Smooth muscle cell (in vitro differentiated cells): ENCODE measurements at regions not wholly inside any gene's neighbourhood (a gene's known extent, or its start where the extent isn't known, plus 50 kb on each side); places are given as distances from the start of the nearest gene placed in this dataset.
"Not testable (repeated sequence)": the region's sequence is repeated elsewhere in the genome, so short reads cannot be mapped to it uniquely, and the experiment has no call there.

Experiments
- DNase-seq: peaks from one replicate; lab custom pipeline; 2025; ENCODE audit not compliant: unreplicated experiment; lab: John Stamatoyannopoulos, UW
- H2AFZ ChIP-seq: fragments of 200-600 bp; sonication (generic); 2 replicates; pipeline ENCODE4 v1.6.0; 2016; ENCODE audit warnings: antibody characterized with exemption, low read depth, mild to moderate bottlenecking
- H3F3A ChIP-seq: fragments of 200-600 bp; sonication (generic); 2 replicates; pipeline ENCODE4 v1.6.0; 2017; ENCODE audit warnings: antibody characterized with exemption, low read depth
- H3K27ac ChIP-seq: fragments of 200-600 bp; sonication (generic); 2 replicates; pipeline ENCODE4 v1.5.1; 2016; ENCODE audit warnings: low read depth, mild to moderate bottlenecking
- H3K27me3 ChIP-seq: fragments of 200-600 bp; sonication (generic); 2 replicates; pipeline ENCODE4 v1.6.1; 2016; ENCODE audit warnings: low read depth, mild to moderate bottlenecking
- H3K36me3 ChIP-seq: fragments of 200-600 bp; sonication (generic); 2 replicates; pipeline ENCODE4 v1.5.1; 2016; ENCODE audit warnings: low read depth
- H3K4me1 ChIP-seq: fragments of 200-600 bp; sonication (generic); 2 replicates; pipeline ENCODE4 v1.5.1; 2016; ENCODE audit warnings: low read depth
- H3K4me2 ChIP-seq: fragments of 200-600 bp; sonication (generic); 2 replicates; pipeline ENCODE4 v1.6.0; 2016; ENCODE audit warnings: mild to moderate bottlenecking
- H3K4me3 ChIP-seq: fragments of 200-600 bp; sonication (generic); 2 replicates; pipeline ENCODE4 v1.5.1; 2016; ENCODE audit warnings: mild to moderate bottlenecking
- H3K79me2 ChIP-seq: fragments of 200-600 bp; sonication (generic); 2 replicates; pipeline ENCODE4 v1.6.0; 2016; ENCODE audit warnings: low read depth, mild to moderate bottlenecking
- H3K9ac ChIP-seq: fragments of 200-600 bp; sonication (generic); 2 replicates; pipeline ENCODE4 v1.6.0; 2016; ENCODE audit warnings: low read depth
- H3K9me3 ChIP-seq: fragments of 200-600 bp; sonication (generic); replicated peaks from 2 replicates; pipeline ENCODE4 v1.5.1; 2016; ENCODE audit warnings: low read depth
- H4K20me1 ChIP-seq: fragments of 200-600 bp; sonication (generic); 2 replicates; pipeline ENCODE4 v1.6.0; 2016; ENCODE audit warnings: low read depth
- WGBS: methylation state at CpG from one replicate; pipeline ENCODE4 v1.1.7; 2016; ENCODE audit warnings: low lambda C conversion rate; 5-methylcytosine and 5-hydroxymethylcytosine counted together

GRCh38 chr7:39781557-39781956 lies 158.2 kb downstream of the RALA start:
- not testable (repeated sequence) for H3K9me3 ChIP-seq, H3K4me3 ChIP-seq, H2AFZ ChIP-seq, DNase-seq, H3F3A ChIP-seq, H3K79me2 ChIP-seq, H3K9ac ChIP-seq, H3K27me3 ChIP-seq, H3K36me3 ChIP-seq, H4K20me1 ChIP-seq, H3K27ac ChIP-seq, H3K4me2 ChIP-seq, H3K4me1 ChIP-seq
- WGBS: 95% methylated on average over 4 of the region's 4 CpGs

- not testable (repeated sequence) for H3K9ac ChIP-seq, DNase-seq, H3K27me3 ChIP-seq, H4K20me1 ChIP-seq, H3K79me2 ChIP-seq, H3K4me1 ChIP-seq, H3K4me3 ChIP-seq, H2AFZ ChIP-seq, H3K4me2 ChIP-seq, H3K27ac ChIP-seq, H3K36me3 ChIP-seq, H3F3A ChIP-seq, H3K9me3 ChIP-seq
- 96% methylated on average over 2 of the region's 3 CpGs for WGBS
These were observed 163.1 kb downstream of the RALA start for GRCh38 chr7:39786440-39786839.

GRCh38 chr7:39791035-39791434 lies 159.0 kb upstream of the CDK13 start:
- DNase-seq: not testable (repeated sequence)

GRCh38 chr7:39791911-39792310 lies 158.1 kb upstream of the CDK13 start:
- H3K4me1 ChIP-seq, H3K9me3 ChIP-seq, H3K36me3 ChIP-seq, H2AFZ ChIP-seq, H3K27ac ChIP-seq, H3K4me2 ChIP-seq, DNase-seq, H3K79me2 ChIP-seq, H3F3A ChIP-seq, H3K4me3 ChIP-seq, H3K9ac ChIP-seq, H3K27me3 ChIP-seq, H4K20me1 ChIP-seq: not testable (repeated sequence)
- 86% methylated on average over 15 of the region's 16 CpGs for WGBS

More at GRCh38 chr7:39791035-39791434, 159.0 kb upstream of the CDK13 start:
- not testable (repeated sequence) for H3K36me3 ChIP-seq, H4K20me1 ChIP-seq, H2AFZ ChIP-seq, H3K79me2 ChIP-seq, H3K4me2 ChIP-seq, H3K27ac ChIP-seq, H3K4me1 ChIP-seq, H3F3A ChIP-seq, H3K4me3 ChIP-seq, H3K9ac ChIP-seq, H3K27me3 ChIP-seq, H3K9me3 ChIP-seq
- WGBS: 90% methylated on average over 4 of the region's 4 CpGs

- not testable (repeated sequence) for H3K79me2 ChIP-seq, H2AFZ ChIP-seq, H3F3A ChIP-seq, H3K4me2 ChIP-seq, H3K9me3 ChIP-seq, H3K4me1 ChIP-seq, H3K4me3 ChIP-seq, DNase-seq, H3K27me3 ChIP-seq, H3K27ac ChIP-seq, H3K36me3 ChIP-seq, H4K20me1 ChIP-seq, H3K9ac ChIP-seq
- WGBS: 97% methylated on average over 22 of the region's 22 CpGs
These were observed 157.0 kb upstream of the CDK13 start for GRCh38 chr7:39793026-39793425.

GRCh38 chr7:39793851-39794250 lies 156.2 kb upstream of the CDK13 start:
- H3K27ac ChIP-seq, H3K4me2 ChIP-seq, H4K20me1 ChIP-seq, H2AFZ ChIP-seq, H3F3A ChIP-seq, H3K27me3 ChIP-seq, H3K9me3 ChIP-seq, H3K36me3 ChIP-seq, DNase-seq, H3K9ac ChIP-seq, H3K79me2 ChIP-seq, H3K4me1 ChIP-seq, H3K4me3 ChIP-seq: not testable (repeated sequence)
- 94% methylated on average over 23 of the region's 23 CpGs for WGBS

GRCh38 chr7:39796947-39797346 lies 153.1 kb upstream of the CDK13 start:
- DNase-seq, H3K79me2 ChIP-seq, H3K4me3 ChIP-seq, H2AFZ ChIP-seq, H3K36me3 ChIP-seq, H4K20me1 ChIP-seq, H3K27me3 ChIP-seq, H3K4me1 ChIP-seq, H3F3A ChIP-seq, H3K27ac ChIP-seq, H3K9me3 ChIP-seq, H3K4me2 ChIP-seq, H3K9ac ChIP-seq: not testable (repeated sequence)
- 85% methylated on average over 6 of the region's 6 CpGs for WGBS

GRCh38 chr7:39798077-39798476 lies 152.0 kb upstream of the CDK13 start:
- not testable (repeated sequence) for H4K20me1 ChIP-seq, H3K4me2 ChIP-seq, H2AFZ ChIP-seq, DNase-seq, H3K27me3 ChIP-seq, H3K9ac ChIP-seq, H3K9me3 ChIP-seq, H3F3A ChIP-seq, H3K79me2 ChIP-seq, H3K4me3 ChIP-seq, H3K36me3 ChIP-seq, H3K27ac ChIP-seq, H3K4me1 ChIP-seq
- 91% methylated on average over 10 of the region's 10 CpGs for WGBS
